HCT116 (cell line): ENCODE measurements at regions not wholly inside any gene's neighbourhood (a gene's known extent, or its start where the extent isn't known, plus 50 kb on each side); places are given as distances from the start of the nearest gene placed in this dataset.

Experiments
- RAD21 ChIP-seq: IDR thresholded peaks from 2 replicates; pipeline ENCODE4 v1.6.1; 2012; ENCODE audit warnings: low read depth, mild to moderate bottlenecking
- SIN3A ChIP-seq: IDR thresholded peaks from 2 replicates; pipeline ENCODE4 v1.6.1; 2012; ENCODE audit warnings: low read depth
- TCF7L2 ChIP-seq: IDR thresholded peaks from 2 replicates; pipeline ENCODE4 v1.7.0; 2011; ENCODE audit warnings: borderline replicate concordance, inconsistent platforms; ENCODE audit not compliant: insufficient read depth, insufficient read length; ENCODE audit errors: extremely low read depth
- ZNF274 ChIP-seq: fragments of 200-500 bp; sonication (Bioruptor generic); IDR thresholded peaks from 2 replicates; pipeline ENCODE4 v1.6.1; 2014; ENCODE audit warnings: mild to moderate bottlenecking, low read depth, low read length, inconsistent platforms
- TF ChIP-seq, protein P1 (sequence below): IDR thresholded peaks from 2 replicates; pipeline ENCODE4 v1.6.1; 2012; ENCODE audit warnings: low read depth
- TF ChIP-seq, protein P2 (sequence below), 3 experiments: fragments of 200-600 bp in 1 of 3; sonication (generic) in 1 of 3; IDR thresholded peaks in 2 of 3; conservative IDR thresholded peaks in 1 of 3; 2 replicates each; pipeline ENCODE4 v1.5.1; 2012 to 2017; ENCODE audit warnings: low read depth in 2 of 3, low read length in 2 of 3, antibody characterized with exemption in 1 of 3, borderline replicate concordance in 1 of 3, control low read depth in 1 of 3, mild to moderate bottlenecking in 1 of 3, mixed read lengths in 1 of 3, mixed run types in 1 of 3, moderate library complexity in 1 of 3; ENCODE audit not compliant: insufficient read depth in 1 of 3
- TF ChIP-seq, protein P3 (sequence below): IDR thresholded peaks from 2 replicates; pipeline ENCODE4 v1.6.1; 2011; ENCODE audit warnings: mild to moderate bottlenecking, low read length, moderate library complexity; ENCODE audit not compliant: insufficient replicate concordance; ENCODE audit errors: extremely low read depth

DNA sequence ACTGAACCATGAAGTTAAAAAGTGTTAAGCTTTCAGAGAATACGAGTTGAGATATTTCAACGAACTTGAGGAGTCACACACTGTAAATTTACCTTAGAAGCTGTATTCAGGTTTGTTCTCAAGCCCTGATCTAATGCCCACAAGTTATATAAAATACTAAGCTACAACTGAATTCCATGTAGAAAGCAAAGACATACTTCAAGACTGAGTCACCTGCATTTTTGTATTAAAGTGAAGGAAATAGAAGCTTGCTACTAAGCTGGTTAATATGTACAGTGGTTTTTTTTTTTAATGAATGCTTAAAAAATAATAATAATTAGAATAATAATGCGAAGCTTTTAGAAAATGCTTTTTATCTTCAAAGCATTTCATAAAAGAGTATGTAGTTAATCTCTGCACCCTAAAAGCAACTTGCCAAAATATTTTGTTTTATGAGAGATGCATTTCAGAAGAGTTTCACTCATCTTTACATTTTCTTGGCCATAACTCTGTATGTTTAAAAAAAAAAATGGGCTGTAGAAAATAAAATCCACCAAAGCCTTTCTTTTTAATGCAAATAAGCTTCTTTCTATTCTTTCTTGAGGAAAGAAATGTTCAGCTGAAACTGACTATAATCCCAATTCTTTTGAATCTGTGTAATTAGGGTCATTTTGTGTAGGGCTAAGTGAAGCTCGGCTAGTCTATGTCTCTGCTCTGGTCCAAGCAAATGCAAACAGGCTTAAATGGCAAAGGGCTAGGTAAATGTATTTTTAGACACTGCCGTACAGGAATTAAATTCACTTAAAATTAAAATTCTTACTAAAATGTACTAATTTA is 1047.5 kb upstream of the FLRT2 start (continued):
- TF ChIP-seq, protein P1, sequence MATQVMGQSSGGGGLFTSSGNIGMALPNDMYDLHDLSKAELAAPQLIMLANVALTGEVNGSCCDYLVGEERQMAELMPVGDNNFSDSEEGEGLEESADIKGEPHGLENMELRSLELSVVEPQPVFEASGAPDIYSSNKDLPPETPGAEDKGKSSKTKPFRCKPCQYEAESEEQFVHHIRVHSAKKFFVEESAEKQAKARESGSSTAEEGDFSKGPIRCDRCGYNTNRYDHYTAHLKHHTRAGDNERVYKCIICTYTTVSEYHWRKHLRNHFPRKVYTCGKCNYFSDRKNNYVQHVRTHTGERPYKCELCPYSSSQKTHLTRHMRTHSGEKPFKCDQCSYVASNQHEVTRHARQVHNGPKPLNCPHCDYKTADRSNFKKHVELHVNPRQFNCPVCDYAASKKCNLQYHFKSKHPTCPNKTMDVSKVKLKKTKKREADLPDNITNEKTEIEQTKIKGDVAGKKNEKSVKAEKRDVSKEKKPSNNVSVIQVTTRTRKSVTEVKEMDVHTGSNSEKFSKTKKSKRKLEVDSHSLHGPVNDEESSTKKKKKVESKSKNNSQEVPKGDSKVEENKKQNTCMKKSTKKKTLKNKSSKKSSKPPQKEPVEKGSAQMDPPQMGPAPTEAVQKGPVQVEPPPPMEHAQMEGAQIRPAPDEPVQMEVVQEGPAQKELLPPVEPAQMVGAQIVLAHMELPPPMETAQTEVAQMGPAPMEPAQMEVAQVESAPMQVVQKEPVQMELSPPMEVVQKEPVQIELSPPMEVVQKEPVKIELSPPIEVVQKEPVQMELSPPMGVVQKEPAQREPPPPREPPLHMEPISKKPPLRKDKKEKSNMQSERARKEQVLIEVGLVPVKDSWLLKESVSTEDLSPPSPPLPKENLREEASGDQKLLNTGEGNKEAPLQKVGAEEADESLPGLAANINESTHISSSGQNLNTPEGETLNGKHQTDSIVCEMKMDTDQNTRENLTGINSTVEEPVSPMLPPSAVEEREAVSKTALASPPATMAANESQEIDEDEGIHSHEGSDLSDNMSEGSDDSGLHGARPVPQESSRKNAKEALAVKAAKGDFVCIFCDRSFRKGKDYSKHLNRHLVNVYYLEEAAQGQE = no peak
- TF ChIP-seq TCF7L2 (no peak), ZNF274 (no peak), SIN3A (no peak), RAD21 (no peak)
- TF ChIP-seq, protein P2, sequence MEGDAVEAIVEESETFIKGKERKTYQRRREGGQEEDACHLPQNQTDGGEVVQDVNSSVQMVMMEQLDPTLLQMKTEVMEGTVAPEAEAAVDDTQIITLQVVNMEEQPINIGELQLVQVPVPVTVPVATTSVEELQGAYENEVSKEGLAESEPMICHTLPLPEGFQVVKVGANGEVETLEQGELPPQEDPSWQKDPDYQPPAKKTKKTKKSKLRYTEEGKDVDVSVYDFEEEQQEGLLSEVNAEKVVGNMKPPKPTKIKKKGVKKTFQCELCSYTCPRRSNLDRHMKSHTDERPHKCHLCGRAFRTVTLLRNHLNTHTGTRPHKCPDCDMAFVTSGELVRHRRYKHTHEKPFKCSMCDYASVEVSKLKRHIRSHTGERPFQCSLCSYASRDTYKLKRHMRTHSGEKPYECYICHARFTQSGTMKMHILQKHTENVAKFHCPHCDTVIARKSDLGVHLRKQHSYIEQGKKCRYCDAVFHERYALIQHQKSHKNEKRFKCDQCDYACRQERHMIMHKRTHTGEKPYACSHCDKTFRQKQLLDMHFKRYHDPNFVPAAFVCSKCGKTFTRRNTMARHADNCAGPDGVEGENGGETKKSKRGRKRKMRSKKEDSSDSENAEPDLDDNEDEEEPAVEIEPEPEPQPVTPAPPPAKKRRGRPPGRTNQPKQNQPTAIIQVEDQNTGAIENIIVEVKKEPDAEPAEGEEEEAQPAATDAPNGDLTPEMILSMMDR (IDR thresholded peaks at IDR 0.05 in 2 of 3, conservative IDR thresholded peaks at IDR 0.05 in 1 of 3; ENCODE audit: borderline replicate concordance in 1 of 3, insufficient read depth in 1 of 3, low read depth in 2 of 3, low read length in 2 of 3) = no peak
- TF ChIP-seq, protein P3, sequence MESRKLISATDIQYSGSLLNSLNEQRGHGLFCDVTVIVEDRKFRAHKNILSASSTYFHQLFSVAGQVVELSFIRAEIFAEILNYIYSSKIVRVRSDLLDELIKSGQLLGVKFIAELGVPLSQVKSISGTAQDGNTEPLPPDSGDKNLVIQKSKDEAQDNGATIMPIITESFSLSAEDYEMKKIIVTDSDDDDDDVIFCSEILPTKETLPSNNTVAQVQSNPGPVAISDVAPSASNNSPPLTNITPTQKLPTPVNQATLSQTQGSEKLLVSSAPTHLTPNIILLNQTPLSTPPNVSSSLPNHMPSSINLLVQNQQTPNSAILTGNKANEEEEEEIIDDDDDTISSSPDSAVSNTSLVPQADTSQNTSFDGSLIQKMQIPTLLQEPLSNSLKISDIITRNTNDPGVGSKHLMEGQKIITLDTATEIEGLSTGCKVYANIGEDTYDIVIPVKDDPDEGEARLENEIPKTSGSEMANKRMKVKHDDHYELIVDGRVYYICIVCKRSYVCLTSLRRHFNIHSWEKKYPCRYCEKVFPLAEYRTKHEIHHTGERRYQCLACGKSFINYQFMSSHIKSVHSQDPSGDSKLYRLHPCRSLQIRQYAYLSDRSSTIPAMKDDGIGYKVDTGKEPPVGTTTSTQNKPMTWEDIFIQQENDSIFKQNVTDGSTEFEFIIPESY = no peak
